ENCODE measurements at regions not wholly inside any gene's neighbourhood (a gene's known extent, or its start where the extent isn't known, plus 50 kb on each side); places are given as distances from the start of the nearest gene placed in this dataset.

- DNase-seq: no peak
- H3K9me3 ChIP-seq (ENCODE audit: low read length): no peaks in the 10 kb centered on the region
- Mint-ChIP-seq H3K36me3 (no peaks in the 10 kb centered on the region), H3K4me3 (no peak overlapping the region), H3K9me3 (peaks cover 5 to 25% (median 10%) of the 10 kb centered on the region in 5 donors), H3K27ac (no peak overlapping the region), H3K4me1 (no peaks in the 10 kb centered on the region), H3K27me3 (peaks cover 0 to 2% of the 10 kb centered on the region in 2 donors)
- H3K4me3 ChIP-seq (ENCODE audit: low read length): no peak overlapping the region
- CTCF ChIA-PET: no interaction called here
- POLR2A ChIA-PET: no interaction called here
- H3K36me3 ChIP-seq (ENCODE audit: insufficient read depth, low read length): no peaks in the 10 kb centered on the region
- H3K4me1 ChIP-seq (ENCODE audit: insufficient read depth, low read length): no peaks in the 10 kb centered on the region
- no peaks in the 10 kb centered on the region for H3K27me3 ChIP-seq (ENCODE audit: insufficient read depth, low read length, poor library complexity, severe bottlenecking)
- H3K27ac ChIP-seq (ENCODE audit: low read depth, low read length): no peak overlapping the region
Measured at GRCh38 chr15:46556559-46557379, 921.9 kb downstream of the SQOR start.

- Mint-ChIP-seq H3K9me3 (peaks cover 2 to 25% (median 9%) of the 10 kb centered on the region in 5 donors), H3K27ac (no peak overlapping the region), H3K4me3 (no peak overlapping the region), H3K4me1 (no peaks in the 10 kb centered on the region), H3K27me3 (no peaks in the 10 kb centered on the region), H3K36me3 (no peaks in the 10 kb centered on the region)
- H3K27ac ChIP-seq (ENCODE audit: low read depth, low read length): no peak overlapping the region
- H3K36me3 ChIP-seq (ENCODE audit: insufficient read depth, low read length): no peaks in the 10 kb centered on the region
- H3K4me1 ChIP-seq (ENCODE audit: insufficient read depth, low read length): no peaks in the 10 kb centered on the region
- no peaks in the 10 kb centered on the region for H3K9me3 ChIP-seq (ENCODE audit: low read length)
- H3K27me3 ChIP-seq (ENCODE audit: insufficient read depth, low read length, poor library complexity, severe bottlenecking): no peaks in the 10 kb centered on the region
- DNase-seq: no peak
- POLR2A ChIA-PET: no interaction called here
- H3K4me3 ChIP-seq (ENCODE audit: low read length): no peak overlapping the region
- CTCF ChIA-PET: no interaction called here
Measured at GRCh38 chr15:46567968-46568367, 933.1 kb downstream of the SQOR start.

- H3K27ac Mint-ChIP-seq: no peak overlapping the region
- H3K27me3 Mint-ChIP-seq: no peaks in the 10 kb centered on the region
- H3K36me3 ChIP-seq (ENCODE audit: insufficient read depth, low read length): no peaks in the 10 kb centered on the region
- H3K4me1 Mint-ChIP-seq: no peaks in the 10 kb centered on the region
- H3K4me3 ChIP-seq (ENCODE audit: low read length): no peak overlapping the region
- H3K4me1 ChIP-seq (ENCODE audit: insufficient read depth, low read length): no peaks in the 10 kb centered on the region
- no peak overlapping the region for H3K27ac ChIP-seq (ENCODE audit: low read depth, low read length)
- no peaks in the 10 kb centered on the region for H3K27me3 ChIP-seq (ENCODE audit: insufficient read depth, low read length, poor library complexity, severe bottlenecking)
- no peaks in the 10 kb centered on the region for H3K9me3 ChIP-seq (ENCODE audit: low read length)
- no peak overlapping the region for H3K4me3 Mint-ChIP-seq
- H3K9me3 Mint-ChIP-seq: peaks cover 2 to 20% (median 8%) of the 10 kb centered on the region in 5 donors
- H3K36me3 Mint-ChIP-seq: no peaks in the 10 kb centered on the region
- ChIA-PET CTCF (no interaction called here), POLR2A (no interaction called here)
- DNase-seq: no peak
Measured at GRCh38 chr15:46569781-46570180, 935.0 kb downstream of the SQOR start.

GRCh38 chr15:46576646-46577395 is 942.0 kb downstream of the SQOR start:
- H3K27me3 Mint-ChIP-seq: no peaks in the 10 kb centered on the region
- no peak overlapping the region for H3K4me3 ChIP-seq (ENCODE audit: low read length)
- H3K36me3 ChIP-seq (ENCODE audit: insufficient read depth, low read length): no peaks in the 10 kb centered on the region
- H3K9me3 Mint-ChIP-seq: peaks cover 0 to 20% (median 6%) of the 10 kb centered on the region in 5 donors
- CTCF ChIA-PET: no interaction called here
- H3K4me1 ChIP-seq (ENCODE audit: insufficient read depth, low read length): no peaks in the 10 kb centered on the region
- no peaks in the 10 kb centered on the region for H3K4me1 Mint-ChIP-seq
- no peaks in the 10 kb centered on the region for H3K36me3 Mint-ChIP-seq
- POLR2A ChIA-PET: no interaction called here
- no peak overlapping the region for H3K27ac ChIP-seq (ENCODE audit: low read depth, low read length)
- no peak for DNase-seq
- no peak overlapping the region for H3K4me3 Mint-ChIP-seq
- no peaks in the 10 kb centered on the region for H3K9me3 ChIP-seq (ENCODE audit: low read length)
- H3K27ac Mint-ChIP-seq: no peak overlapping the region
- H3K27me3 ChIP-seq (ENCODE audit: insufficient read depth, low read length, poor library complexity, severe bottlenecking): no peaks in the 10 kb centered on the region

DNA sequence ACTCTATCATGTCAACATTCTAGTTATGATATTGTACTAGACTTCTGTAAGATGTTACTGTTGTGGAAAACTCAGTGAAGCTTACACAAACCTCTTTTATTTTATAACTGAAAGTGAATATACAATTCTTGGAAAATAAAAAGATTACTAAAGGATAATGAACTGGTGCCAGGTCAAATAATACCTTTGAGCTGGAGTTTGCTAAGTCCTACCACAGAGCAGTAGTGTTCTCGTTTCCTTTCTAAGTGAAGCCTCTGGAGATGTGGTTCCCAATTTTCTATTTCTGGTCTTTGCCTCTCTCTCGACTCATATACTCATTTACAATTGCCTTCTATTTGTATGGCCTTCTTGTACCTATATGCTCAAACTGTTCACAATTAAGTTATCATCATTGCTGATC is 942.9 kb downstream of the SQOR start:
- Mint-ChIP-seq H3K27ac (no peak overlapping the region), H3K4me3 (no peak overlapping the region), H3K36me3 (no peaks in the 10 kb centered on the region), H3K4me1 (no peaks in the 10 kb centered on the region), H3K27me3 (no peaks in the 10 kb centered on the region), H3K9me3 (peaks cover 0 to 14% (median 6%) of the 10 kb centered on the region in 5 donors)
- no peaks in the 10 kb centered on the region for H3K27me3 ChIP-seq (ENCODE audit: insufficient read depth, low read length, poor library complexity, severe bottlenecking)
- ChIA-PET CTCF (no interaction called here), POLR2A (no interaction called here)
- no peak overlapping the region for H3K27ac ChIP-seq (ENCODE audit: low read depth, low read length)
- no peak overlapping the region for H3K4me3 ChIP-seq (ENCODE audit: low read length)
- DNase-seq: no peak
- H3K9me3 ChIP-seq (ENCODE audit: low read length): no peaks in the 10 kb centered on the region
- H3K4me1 ChIP-seq (ENCODE audit: insufficient read depth, low read length): no peaks in the 10 kb centered on the region
- no peaks in the 10 kb centered on the region for H3K36me3 ChIP-seq (ENCODE audit: insufficient read depth, low read length)

GRCh38 chr15:46580487-46580886 is 945.7 kb downstream of the SQOR start:
- no peak overlapping the region for H3K27ac Mint-ChIP-seq

DNA sequence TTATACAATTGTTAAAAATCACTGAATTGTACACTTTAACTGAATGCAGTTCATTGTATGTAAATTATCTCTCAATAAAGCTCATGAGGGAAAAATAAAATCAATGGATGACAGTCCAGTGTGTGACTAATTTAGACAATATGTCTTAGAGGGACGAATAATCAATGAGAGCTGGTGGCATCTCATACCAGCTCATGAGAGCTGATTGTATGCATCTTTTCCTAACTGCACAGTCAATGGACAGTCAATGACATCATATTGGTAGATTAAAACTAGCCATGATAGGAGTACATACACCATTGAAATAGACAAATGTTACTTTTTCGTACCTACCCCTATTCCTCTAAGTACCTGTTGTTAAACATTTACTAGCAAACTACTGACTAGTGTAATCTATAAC is 946.1 kb downstream of the SQOR start:
- Mint-ChIP-seq H3K27ac (no peak overlapping the region), H3K27me3 (no peaks in the 10 kb centered on the region), H3K9me3 (peaks cover 3 to 18% (median 6%) of the 10 kb centered on the region in 5 donors), H3K4me1 (no peaks in the 10 kb centered on the region), H3K36me3 (no peaks in the 10 kb centered on the region), H3K4me3 (no peak overlapping the region)
- ChIA-PET POLR2A (no interaction called here), CTCF (no interaction called here)
- H3K9me3 ChIP-seq (ENCODE audit: low read length): no peaks in the 10 kb centered on the region
- H3K27ac ChIP-seq (ENCODE audit: low read depth, low read length): no peak overlapping the region
- DNase-seq: no peak
- H3K36me3 ChIP-seq (ENCODE audit: insufficient read depth, low read length): no peaks in the 10 kb centered on the region
- H3K4me1 ChIP-seq (ENCODE audit: insufficient read depth, low read length): no peaks in the 10 kb centered on the region
- H3K4me3 ChIP-seq (ENCODE audit: low read length): no peak overlapping the region
- no peaks in the 10 kb centered on the region for H3K27me3 ChIP-seq (ENCODE audit: insufficient read depth, low read length, poor library complexity, severe bottlenecking)

More at GRCh38 chr15:46580487-46580886, 945.7 kb downstream of the SQOR start:
- POLR2A ChIA-PET: no interaction called here
- H3K36me3 Mint-ChIP-seq: no peaks in the 10 kb centered on the region
- no peaks in the 10 kb centered on the region for H3K9me3 ChIP-seq (ENCODE audit: low read length)
- peaks cover 3 to 18% (median 5%) of the 10 kb centered on the region in 5 donors for H3K9me3 Mint-ChIP-seq
- H3K36me3 ChIP-seq (ENCODE audit: insufficient read depth, low read length): no peaks in the 10 kb centered on the region
- no peak overlapping the region for H3K4me3 ChIP-seq (ENCODE audit: low read length)
- no peaks in the 10 kb centered on the region for H3K27me3 ChIP-seq (ENCODE audit: insufficient read depth, low read length, poor library complexity, severe bottlenecking)
- no peaks in the 10 kb centered on the region for H3K27me3 Mint-ChIP-seq
- DNase-seq: no peak
- no peaks in the 10 kb centered on the region for H3K4me1 Mint-ChIP-seq
- H3K4me1 ChIP-seq (ENCODE audit: insufficient read depth, low read length): no peaks in the 10 kb centered on the region
- H3K27ac ChIP-seq (ENCODE audit: low read depth, low read length): no peak overlapping the region
- H3K4me3 Mint-ChIP-seq: no peak overlapping the region
- CTCF ChIA-PET: no interaction called here

DNA sequence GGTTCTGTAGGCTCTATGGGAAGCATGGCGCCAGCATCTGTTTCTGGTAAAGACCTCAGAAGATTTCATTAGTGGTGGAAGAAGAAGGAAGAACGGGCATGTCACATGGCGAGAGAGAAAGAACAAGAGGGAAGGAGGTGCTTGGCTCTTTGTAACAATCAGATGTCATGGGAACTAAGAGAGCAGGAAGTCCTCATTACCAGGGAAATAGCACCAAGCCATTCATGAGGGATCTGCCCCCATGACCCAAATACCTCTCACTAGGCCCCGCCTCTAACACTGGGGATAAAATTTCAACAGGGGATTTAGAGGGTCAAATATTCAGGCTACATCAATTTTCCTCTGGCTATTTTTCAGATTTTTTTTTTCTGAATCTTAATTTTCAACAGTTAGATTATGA is 954.3 kb downstream of the SQOR start:
- CTCF ChIA-PET: no interaction called here
- POLR2A ChIA-PET: no interaction called here

More for the DNA sequence above, 954.3 kb downstream of the SQOR start:
- Mint-ChIP-seq H3K9me3 (peaks cover 7 to 23% (median 14%) of the 10 kb centered on the region in 5 donors), H3K27me3 (peaks cover 0 to 1% of the 10 kb centered on the region in 2 donors), H3K27ac (no peak overlapping the region), H3K4me1 (no peaks in the 10 kb centered on the region), H3K4me3 (no peak overlapping the region), H3K36me3 (no peaks in the 10 kb centered on the region)
- Histone ChIP-seq H3K36me3 (ENCODE audit: insufficient read depth, low read length) (no peaks in the 10 kb centered on the region), H3K4me3 (ENCODE audit: low read length) (no peak overlapping the region), H3K27me3 (ENCODE audit: insufficient read depth, low read length, poor library complexity, severe bottlenecking) (no peaks in the 10 kb centered on the region), H3K9me3 (ENCODE audit: low read length) (no peaks in the 10 kb centered on the region), H3K4me1 (ENCODE audit: insufficient read depth, low read length) (no peaks in the 10 kb centered on the region), H3K27ac (ENCODE audit: low read depth, low read length) (no peak overlapping the region)
- no peak for DNase-seq

All from CD8-positive, alpha-beta memory T cell (primary cell).